ENCODE measurements at regions not wholly inside any gene's neighbourhood (a gene's known extent, or its start where the extent isn't known, plus 50 kb on each side); places are given as distances from the start of the nearest gene placed in this dataset.
"Not testable (repeated sequence)": the region's sequence is repeated elsewhere in the genome, so short reads cannot be mapped to it uniquely, and the experiment has no call there.

DNA sequence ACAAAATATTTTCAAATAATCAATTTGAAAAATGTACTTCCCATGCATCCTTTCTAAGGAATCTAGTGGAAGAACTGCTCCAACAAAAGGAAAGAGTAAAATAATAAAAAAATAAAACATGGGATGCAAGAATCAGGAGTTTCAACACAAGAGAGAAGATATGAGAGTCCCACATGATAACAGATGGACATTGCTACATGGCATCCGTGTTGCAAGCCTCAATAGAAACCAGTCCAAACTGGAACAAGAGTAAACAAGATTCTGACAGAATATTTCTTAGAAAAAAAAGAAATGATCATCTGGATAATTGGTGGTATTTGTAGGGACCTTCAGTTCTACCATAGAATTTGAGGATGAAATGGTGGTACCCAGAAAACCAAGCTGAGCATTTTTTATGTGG lies 186.8 kb downstream of the FRK start:
- DNase-seq (ENCODE audit: low read depth in 2 of 2), result no peak

DNA sequence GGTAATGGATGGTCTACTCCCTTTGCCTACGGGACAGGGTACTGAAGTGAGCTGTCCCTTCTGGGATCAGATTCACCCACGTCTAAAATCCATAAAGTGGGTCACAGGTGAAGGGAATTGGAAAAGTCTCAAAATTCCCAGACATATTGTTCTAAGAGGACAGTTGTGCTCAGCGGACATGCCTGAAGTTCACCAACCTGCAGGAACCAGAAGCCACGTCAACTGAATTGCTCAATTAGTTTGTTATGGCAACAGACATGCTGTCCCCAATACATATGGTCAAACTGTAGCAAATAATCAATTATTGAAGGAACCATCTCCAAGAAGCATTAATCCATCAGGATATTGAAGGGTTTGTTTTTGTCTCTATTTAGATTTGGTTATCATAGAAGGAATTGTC lies 190.2 kb downstream of the FRK start:
- no peak for DNase-seq (ENCODE audit: low read depth in 2 of 2)

DNA sequence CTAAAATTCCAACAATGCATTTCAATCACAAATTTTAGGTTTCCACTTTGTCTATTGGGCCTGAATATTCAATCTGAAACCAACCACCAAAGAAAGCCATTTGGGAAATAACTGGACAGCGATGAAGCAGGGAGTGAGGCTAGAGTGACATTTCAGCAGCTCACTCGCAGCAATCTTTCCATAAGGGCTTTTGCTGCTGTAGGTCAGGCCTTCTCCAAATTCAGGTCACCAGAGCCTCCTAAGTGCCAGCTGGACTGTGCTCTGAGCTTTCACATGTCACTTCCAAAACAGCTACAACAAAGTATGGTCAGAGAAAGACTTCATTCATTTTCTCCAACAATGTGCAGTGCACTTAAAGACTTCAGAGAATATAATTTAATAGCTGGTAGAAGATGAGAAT lies 194.8 kb downstream of the FRK start:
- no peak for DNase-seq (ENCODE audit: low read depth in 2 of 2)

DNA sequence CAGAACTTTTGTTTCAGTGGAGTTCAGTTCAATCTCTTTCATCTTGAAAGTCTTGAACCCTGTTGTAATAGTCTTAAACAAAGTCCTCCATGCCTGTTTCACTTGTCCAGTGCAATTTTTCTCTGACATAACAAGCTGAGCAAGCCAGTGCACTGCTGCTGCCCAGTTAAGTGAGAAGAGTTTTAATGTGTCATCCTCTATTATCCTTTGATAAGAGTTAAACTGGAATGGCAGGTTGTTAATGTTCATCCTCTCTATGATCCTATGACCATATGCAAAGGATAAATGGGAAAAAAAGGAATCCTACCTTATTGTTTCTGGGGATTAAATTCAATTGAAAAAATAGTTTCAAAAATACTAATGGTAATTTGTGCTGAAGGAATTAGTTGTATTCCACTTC lies 197.5 kb downstream of the FRK start:
- no peak for DNase-seq (ENCODE audit: low read depth in 2 of 2)

DNA sequence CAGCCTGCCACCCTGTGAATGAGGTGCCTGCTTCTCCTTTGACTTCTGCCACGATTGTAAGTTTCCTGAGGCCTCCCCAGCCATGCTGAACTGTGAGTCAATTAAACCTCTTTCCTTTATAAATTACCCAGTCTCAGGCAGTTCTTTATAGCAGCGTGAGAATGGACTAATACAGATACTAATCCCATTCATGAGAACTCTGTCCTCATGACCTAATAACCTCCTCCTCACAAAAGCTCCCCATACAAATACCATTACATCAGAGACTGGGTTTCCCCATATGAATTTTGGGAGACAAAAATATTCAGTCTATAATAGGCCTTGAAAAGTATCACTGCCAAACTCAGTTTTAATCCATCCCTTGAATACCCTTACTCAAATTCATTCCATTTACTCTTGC lies 199.0 kb downstream of the FRK start:
- DNase-seq (ENCODE audit: low read depth in 2 of 2), result not testable (repeated sequence)

DNA sequence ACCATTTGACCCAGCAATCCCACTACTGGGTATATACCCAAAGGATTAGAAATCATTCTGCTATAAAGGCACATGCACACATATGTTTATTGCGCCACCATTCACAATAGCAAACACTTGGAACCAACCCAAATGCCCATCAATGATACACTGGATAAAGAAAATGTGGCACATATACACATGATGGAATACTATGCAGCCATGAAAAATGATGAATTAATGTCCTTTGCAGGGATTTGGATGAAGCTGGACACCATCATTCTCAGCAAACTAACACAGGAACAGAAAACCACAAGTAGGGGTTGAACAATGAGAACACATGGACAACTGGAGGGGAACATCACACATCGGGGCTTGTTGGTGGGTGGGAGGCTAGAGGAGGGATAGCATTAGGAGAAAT lies 201.1 kb downstream of the FRK start:
- not testable (repeated sequence) for DNase-seq (ENCODE audit: low read depth in 2 of 2)

DNA sequence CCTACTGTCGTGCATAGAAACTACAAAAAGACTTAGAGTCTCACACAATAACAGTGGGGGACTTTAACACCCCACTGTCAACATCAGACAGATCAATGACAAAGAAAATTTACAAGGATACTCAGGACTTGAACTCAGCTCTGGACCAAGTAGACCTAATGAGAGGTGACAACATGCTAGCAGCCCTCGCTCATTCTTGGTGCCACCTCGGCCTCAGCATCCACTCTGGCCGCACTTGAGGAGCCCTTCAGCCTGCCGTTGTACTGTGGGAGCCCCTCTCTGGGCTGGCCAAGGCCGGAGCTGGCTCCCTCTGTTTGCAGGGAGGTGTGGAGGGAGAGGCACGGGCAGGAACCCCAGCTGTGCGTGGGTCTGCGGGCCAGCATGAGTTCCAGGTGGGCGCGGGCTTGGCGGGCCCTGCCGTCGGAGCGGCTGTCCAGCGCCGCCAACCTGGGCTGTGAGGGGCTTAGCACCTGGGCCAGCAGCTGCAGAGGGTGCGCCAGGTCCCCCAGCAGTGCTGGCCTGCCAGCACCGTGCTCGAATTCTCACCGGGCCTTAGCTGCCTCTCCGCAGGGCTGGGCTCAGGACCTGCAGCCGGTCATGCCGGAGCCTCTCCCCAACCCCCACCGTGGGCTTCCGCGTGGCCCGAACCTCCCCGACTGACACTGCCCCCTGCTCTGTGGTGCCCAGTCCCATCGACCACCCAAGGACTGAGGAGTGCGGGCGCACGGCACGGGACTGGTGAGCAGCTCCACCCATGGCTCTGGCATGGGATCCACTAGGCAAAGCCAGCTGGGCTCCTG lies 205.6 kb downstream of the FRK start:
- no peak for DNase-seq (ENCODE audit: low read depth in 2 of 2)

DNA sequence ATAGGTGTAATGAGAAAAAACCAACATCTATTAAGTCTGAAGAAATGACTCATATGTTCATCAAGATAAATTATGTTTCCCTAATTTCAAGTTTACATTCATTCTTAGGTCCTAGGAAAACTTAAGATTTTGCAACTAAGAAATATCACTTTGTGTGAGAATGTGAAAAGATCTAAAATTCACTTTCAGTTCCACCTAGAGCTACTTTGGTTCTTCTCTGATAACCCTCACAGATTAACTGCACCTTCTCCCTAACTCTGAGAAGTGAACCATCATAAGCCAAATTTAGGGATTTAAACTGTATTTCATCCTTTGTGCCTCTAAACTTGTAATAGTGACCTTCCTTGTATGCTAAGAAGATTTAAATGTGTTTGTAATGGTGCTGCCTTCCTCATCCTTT lies 213.0 kb downstream of the FRK start:
- DNase-seq (ENCODE audit: low read depth in 2 of 2), result no peak

DNA sequence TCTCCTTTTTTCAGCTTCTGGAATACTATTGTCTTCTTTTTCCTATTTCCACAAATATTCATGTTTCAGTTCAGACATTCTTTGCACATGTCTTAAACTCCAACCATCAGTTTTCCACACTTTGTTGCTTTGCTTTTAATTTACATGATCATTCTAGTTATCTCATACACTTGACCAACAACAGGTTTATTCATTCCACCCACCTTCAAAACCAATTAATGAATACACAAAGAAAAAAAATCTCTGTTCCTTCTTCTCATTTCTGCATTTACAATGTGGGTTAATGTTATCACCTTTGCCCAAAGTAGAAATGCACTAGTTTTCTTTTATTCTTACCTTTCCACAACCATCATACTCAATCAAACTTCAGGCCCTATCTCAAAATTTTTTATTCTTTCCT lies 216.7 kb downstream of the FRK start:
- DNase-seq (ENCODE audit: low read depth in 2 of 2), result no peak

DNA sequence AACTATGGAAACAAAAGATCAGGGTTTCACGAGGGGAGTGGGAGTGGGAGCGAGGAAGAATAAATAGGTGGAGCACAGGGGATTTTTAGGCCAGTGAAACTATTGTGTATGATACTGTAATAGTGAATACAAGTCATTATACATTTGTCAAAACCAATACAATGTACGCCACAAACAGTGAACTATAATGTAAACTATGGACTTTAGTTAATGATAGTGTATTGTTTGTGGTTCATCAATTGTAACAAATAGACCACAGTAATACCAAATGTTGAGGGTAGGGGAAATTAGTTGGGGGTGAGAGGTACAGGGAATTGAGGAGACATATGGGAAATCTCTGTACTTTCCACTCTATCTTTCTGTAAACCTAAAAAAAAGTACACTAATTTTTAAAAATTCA lies 218.4 kb downstream of the FRK start:
- DNase-seq (ENCODE audit: low read depth in 2 of 2), result no peak

DNA sequence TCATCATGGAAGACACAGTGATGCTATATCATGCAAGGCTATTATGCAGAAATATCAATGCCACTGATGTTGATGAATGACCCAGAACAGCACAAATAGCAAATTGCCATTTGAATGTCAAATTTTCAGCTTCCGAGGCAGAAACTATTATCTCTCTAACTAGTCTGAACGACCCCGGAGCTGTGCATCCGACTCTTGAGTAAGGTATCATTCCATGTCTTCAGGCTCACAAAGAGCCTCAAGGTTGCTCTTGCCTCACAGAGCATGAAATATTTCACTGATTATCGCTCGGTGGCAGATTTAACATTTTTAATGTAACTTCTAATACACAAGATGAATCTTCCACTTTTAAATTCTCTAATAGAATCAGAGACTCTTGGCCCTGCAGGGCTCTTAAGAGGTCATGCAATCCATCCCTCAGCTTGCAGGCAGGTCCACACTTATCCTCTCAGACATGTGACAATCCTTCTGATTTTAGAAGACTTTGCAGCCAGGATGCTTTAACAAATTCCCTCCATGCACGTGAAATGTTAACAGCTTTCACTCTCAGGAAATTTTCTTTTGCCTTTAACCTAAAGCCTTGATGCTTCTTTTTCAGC lies 221.0 kb downstream of the FRK start:
- no peak for DNase-seq (ENCODE audit: low read depth in 2 of 2)

DNA sequence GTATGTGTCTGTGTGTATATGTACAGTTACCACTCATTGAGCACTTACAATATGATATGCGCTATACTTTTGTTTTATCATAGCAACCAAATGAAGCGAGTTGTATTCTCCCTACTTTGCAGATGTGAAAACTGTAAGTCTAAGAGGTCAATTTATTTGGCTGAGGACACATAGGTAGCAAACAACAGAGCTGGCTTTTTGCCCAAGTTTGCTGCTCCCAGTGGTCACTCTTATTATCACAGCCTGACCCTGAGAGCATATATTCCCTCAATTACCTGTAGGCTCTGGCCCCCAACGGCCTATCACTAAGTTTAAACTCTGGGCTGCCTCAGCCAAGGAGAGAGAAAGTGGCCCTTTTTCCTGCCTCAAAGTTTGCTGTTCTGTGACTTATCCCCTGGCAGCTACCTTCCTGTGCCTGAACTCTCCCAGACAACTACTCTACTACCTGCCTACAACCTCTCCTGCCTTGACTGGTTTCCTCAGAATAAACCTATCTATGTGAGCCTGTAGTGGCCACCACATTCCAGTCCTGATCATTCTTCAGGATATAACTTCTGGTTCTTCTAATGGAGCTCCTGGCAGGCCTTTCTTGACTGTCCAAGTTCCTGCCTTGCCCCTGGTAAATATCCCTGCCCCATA lies 221.8 kb downstream of the FRK start:
- no peak for DNase-seq (ENCODE audit: low read depth in 2 of 2)

DNA sequence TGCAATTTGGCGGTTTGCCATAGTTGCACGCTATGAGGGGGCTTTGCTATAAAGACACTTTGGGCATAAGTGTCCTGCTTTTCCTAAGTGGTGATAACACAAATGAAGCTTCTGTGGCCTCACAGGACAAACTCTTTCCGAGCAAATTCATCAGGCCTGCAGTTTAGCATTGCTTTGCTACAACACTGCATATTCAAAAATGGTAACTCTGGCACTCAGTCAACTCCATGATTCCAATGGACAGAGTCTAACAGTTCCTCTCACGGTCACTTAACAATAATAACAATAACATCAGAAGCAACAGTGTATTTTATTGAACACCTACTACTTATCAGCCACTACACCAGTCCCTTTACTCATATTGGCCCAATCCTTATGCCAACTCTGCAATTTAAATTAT lies 222.5 kb downstream of the FRK start:
- no peak for DNase-seq (ENCODE audit: low read depth in 2 of 2)

DNA sequence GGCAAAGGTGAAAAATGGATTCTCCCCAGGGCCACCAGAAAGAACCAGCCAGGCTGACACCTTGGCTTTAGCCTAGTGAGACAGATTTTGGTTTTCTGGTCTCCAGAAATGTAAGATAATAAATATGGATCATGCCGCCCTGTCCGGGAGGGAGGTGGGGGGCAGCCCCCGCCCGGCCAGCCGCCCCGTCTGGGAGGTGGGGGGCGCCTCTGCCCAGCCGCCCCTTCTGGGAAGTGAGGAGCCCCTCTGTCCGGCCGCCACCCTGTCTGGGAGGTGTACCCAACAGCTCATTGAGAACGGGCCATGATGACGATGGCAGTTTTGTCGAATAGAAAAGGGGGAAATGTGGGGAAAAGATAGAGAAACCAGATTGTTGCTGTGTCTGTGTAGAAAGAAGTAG lies 224.3 kb downstream of the FRK start:
- DNase-seq (ENCODE audit: low read depth in 2 of 2), result not testable (repeated sequence)

DNA sequence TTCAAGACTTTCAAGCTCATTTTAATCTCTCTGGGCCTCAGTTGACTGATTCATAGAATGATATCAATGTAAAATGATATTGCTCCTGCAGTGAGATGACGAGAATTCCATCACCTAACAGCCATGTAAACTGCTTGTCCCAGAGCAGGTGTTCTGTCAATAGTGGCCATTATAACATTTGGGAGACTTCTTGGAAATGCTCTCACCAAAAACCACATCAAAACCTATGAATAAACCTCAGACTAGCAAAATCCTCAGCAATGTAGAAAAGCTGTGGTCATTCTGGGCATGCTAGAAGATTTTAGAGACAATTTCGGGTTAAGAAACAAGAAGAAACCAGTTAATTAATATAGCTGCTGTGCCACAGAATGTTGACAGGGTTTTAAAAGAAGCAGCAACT lies 225.4 kb downstream of the FRK start:
- no peak for DNase-seq (ENCODE audit: low read depth in 2 of 2)

DNA sequence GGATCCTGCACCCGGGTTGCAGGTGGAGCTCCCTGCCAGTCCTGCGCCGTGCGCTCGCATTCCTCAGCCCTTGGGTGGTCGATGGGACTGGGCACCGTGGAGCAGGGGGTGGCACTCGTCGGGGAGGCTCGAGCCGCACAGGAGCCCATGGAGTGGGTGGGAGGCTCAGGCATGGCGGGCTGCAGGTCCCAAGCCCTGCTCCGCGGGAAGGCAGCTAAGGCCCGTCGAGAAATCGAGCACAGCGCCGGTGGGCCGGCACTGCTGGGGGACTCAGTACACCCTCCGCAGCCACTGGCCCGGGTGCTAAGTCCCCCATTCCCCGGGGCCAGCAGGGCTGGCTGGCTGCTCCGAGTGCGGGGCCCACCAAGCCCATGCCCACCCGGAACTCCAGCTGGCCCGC lies 226.1 kb downstream of the FRK start:
- DNase-seq (ENCODE audit: low read depth in 2 of 2), result not testable (repeated sequence)

DNA sequence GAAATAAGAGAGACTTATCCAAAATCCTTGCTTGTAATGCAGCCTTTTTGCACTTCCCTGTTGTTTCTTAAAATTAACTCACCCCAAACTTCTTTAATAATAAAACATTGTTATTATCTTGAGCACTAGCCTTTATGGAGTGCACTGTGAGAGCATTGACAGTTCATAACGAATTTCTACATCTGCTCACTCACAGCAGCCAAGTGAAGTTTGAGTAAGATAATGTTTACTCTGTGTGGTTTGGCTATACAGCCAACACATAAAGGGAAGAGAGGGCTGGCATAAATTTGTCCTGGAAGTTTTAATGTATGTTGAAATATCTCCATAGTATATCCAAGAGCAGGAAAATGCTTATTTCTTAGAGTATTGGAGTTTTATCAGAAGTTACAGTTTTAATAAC lies 227.9 kb downstream of the FRK start:
- DNase-seq (ENCODE audit: low read depth in 2 of 2), result no peak

DNA sequence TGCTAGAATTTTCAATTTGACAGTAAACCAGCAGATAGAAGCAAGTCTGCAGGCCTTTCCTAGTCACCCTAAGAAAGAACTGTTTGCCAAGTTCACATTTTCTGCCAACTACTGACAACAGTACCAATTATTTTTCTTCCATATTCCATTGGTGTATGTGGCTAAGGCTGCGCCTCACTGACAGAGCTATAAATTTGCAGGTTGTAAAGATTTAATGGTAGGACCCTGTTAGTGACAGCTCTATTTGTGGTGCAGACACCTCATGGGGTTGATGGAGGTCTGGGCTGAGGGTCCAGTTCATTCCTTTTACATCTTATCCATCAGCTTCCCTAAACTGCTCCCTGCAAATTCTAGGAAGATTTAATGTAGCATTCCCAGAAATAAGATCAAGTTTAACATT lies 228.5 kb downstream of the FRK start:
- no peak for DNase-seq (ENCODE audit: low read depth in 2 of 2)

DNA sequence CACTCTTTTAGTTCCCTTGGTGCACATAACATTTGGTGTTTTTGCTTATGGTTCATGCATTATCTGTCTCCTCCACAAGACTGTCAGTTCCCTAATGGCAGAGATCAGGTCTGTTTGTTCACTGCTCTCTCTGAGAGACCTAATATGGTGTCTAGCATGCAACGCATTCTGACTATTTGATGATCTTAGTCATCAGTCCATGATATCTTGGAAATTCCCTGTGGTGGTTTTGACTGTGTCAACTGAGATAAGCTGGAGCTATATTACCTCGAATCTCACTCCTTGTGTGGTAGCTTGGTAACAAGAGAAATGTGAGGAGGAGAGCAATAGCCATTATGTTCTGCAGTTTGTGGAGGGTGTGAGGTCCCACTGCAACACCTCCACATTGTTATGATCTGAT lies 229.8 kb downstream of the FRK start:
- DNase-seq (ENCODE audit: low read depth in 2 of 2), result no peak

DNA sequence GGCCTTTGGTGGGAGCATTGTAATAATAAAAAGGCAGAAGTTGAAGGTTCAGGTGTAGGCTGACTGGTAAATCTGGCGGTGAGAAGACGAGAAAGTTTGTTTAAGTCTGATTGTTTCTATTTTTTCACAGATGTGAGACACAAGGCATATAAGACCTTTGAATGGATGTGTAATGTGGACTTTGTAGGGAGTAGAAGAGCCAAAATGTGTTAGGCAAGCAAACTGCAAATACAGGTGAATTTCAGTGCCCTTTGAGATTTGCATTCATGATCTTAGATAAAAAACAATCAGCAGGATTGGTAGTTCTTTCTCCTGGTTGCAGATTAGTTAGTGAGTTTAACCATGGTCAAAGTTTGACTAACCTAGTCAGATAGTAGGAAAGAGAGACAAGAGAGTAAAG lies 238.9 kb downstream of the FRK start:
- no peak for DNase-seq (ENCODE audit: low read depth in 2 of 2)

DNA sequence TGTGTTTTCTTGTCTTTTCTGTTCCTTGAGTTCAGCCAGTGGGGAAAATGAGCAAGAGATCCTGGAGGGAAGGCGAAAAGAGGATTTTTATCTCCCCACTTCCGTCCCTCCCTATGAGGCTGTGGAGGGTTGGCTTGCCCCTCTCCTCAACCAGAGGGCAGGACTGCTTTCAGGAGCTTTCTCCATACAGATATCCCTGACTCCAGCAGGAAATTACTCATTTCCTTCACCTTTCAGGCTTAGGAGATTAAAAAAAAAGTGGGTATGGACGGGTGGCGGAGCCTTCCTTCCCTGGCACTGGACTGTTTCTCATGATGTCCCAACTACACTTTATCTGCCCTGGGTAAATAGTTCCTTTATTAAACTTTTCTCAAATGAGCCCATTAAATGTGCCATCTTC lies 241.2 kb downstream of the FRK start:
- no peak for DNase-seq (ENCODE audit: low read depth in 2 of 2)

DNA sequence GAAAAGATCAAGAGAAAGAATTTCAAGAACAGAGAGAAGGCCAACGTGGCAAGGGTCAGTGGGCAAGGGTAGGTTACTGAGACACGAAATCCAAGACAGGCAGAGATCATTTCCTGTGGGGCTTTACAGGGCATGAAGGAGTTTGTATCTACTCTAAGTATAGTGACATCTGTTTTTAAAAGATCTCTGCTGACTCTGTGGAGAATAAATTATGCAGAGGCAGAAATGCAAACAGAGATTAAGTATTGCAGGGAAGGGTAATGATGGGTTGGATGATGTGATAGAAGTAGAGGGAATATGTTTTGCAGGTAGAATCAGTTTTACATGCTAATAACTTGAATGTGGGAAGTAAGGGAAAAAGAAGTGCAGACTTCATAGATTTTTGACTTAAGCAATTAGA lies 243.5 kb downstream of the FRK start:
- no peak for DNase-seq (ENCODE audit: low read depth in 2 of 2)

DNA sequence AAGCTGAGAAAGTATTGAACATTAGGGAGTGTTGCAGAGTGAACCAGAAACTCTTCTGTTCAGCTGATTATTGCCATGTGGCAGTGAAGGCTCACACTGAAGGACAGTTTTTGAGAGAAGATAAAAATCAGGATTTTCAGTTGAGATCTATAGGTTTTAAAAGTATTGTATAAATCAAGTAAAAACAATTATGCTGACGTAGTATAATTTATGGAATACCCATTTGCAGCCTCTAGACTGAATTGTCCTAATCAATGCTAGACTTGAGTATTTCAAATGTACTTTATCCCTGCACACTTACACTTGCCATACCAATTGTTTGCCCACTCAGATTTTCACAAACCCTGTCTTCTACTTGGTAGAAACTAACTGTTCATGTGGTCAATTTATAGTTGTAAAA lies 245.8 kb downstream of the FRK start:
- DNase-seq (ENCODE audit: low read depth in 2 of 2), result no peak
